ENCODE measurements at regions not wholly inside any gene's neighbourhood (a gene's known extent, or its start where the extent isn't known, plus 50 kb on each side); places are given as distances from the start of the nearest gene placed in this dataset.

DNA sequence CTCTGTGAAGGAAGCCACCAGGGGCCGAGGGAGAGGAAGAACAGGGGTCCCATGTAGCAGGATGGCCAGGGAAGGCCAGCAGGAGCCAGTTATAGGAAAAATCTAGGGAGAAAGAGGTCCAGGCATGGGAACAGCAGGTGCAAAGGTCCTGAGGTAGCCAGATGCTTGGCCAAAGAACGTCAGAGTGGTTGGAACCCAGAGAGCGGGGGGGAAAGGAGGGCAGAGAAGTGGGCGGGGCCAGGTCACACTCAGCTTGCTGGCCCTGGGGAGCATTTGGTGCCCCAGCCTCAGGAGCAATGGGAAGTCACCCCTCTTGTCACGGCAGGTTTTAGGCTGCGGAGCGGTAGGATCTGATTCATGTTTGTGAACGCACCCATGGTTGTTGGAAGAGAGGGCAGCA, 180.5 kb downstream of the PHETA1 start:
- no peak for TF ChIP-seq EZH2phosphoT487 (IDR thresholded peaks at IDR 0.05; ENCODE audit: low read depth)
- TF ChIP-seq, protein P1, sequence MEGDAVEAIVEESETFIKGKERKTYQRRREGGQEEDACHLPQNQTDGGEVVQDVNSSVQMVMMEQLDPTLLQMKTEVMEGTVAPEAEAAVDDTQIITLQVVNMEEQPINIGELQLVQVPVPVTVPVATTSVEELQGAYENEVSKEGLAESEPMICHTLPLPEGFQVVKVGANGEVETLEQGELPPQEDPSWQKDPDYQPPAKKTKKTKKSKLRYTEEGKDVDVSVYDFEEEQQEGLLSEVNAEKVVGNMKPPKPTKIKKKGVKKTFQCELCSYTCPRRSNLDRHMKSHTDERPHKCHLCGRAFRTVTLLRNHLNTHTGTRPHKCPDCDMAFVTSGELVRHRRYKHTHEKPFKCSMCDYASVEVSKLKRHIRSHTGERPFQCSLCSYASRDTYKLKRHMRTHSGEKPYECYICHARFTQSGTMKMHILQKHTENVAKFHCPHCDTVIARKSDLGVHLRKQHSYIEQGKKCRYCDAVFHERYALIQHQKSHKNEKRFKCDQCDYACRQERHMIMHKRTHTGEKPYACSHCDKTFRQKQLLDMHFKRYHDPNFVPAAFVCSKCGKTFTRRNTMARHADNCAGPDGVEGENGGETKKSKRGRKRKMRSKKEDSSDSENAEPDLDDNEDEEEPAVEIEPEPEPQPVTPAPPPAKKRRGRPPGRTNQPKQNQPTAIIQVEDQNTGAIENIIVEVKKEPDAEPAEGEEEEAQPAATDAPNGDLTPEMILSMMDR (IDR thresholded peaks at IDR 0.05; ENCODE audit: low read depth, low read length) = no peak

Measured in OCI-LY3 (cell line).